ENCODE measurements at regions not wholly inside any gene's neighbourhood (a gene's known extent, or its start where the extent isn't known, plus 50 kb on each side); places are given as distances from the start of the nearest gene placed in this dataset.

DNA sequence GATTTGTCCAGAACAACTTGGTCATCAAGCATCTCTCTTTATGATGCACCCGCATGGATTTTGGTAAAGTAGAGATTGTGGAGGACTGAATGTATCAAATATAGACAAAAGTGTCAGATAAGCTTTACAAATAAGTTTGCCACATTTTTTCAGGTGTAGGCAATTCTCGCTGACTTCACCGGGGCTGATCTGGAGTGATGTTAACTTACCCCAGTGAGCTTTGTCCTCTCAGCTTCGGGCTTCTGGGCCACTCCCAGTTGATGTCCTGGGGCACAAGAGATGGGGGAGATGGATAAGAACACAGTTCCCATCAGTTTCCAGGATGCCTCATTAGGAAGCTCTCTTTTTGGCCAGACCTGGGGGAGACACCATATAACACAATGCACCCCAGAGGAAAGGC lies 117.7 kb downstream of the ETS2 start:
- DNase-seq, result no peak

DNA sequence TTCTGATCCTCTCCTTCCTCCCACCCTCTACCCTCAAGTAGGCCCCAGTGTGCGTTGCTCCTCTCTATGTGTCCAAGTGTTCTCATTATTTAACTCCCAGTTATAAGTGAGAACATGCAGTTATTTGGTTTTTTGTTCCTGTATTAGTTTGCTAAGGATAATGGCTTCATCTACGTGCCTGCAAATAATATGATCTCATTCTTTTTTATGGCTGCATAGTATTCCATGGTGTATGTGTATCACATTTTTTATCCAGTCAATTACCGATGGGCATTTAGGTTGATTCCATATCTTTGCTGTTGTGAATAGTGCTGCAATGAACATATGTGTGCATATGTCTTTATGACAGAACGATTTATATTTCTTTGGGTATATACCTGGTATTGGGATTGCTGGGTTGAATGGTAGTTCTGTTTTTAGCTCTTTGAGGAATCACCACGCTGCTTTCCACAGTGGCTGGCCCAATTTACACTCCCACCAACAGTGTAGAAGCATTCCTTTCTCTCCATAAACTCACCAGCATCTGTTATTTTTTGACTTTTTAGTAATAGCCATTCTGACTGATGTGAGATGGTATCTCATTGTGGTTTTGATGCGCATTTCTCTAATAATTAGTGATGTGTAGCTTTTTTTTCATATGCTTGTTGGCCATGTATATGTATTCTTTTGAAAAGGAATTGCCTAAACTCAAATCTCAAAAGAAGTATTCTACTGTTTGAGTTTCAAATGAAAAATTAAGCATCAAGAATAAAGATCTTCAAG lies 116.9 kb downstream of the ETS2 start:
- no peak for DNase-seq

DNA sequence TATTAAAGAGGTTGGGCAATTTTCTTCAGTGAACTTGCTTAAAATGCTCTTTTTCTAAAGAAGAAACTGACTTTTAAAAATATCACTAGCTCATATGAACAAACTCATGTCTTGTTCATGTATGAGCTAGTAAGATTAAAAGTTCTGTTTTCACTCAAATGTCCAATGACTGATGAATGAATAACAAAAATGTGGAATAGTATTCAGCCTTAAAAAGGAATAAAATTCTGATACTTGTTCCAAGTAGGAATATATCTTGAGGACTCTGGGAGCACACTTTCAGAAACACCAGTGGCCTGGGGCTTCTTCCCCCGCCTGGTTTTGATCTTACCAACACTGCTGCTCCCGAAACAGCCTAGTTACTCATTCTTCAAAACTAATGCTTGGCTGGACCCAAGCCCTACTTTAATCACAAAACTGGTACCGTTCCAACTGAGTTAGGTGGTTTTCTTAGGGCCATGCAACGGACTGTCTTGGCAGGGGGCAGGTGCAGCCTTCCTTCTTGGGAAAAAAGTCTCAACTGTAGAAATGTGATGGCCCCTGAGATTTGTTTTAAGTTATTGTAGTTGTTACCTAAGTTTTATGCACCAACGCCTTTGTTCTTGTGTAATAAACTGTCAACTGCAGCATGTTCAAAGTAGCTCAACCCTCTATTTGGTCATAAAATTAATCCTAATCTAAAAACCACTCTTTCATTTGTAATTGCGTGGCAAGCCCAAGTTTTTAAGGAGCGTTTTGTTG lies 116.0 kb downstream of the ETS2 start:
- no peak for DNase-seq

DNA sequence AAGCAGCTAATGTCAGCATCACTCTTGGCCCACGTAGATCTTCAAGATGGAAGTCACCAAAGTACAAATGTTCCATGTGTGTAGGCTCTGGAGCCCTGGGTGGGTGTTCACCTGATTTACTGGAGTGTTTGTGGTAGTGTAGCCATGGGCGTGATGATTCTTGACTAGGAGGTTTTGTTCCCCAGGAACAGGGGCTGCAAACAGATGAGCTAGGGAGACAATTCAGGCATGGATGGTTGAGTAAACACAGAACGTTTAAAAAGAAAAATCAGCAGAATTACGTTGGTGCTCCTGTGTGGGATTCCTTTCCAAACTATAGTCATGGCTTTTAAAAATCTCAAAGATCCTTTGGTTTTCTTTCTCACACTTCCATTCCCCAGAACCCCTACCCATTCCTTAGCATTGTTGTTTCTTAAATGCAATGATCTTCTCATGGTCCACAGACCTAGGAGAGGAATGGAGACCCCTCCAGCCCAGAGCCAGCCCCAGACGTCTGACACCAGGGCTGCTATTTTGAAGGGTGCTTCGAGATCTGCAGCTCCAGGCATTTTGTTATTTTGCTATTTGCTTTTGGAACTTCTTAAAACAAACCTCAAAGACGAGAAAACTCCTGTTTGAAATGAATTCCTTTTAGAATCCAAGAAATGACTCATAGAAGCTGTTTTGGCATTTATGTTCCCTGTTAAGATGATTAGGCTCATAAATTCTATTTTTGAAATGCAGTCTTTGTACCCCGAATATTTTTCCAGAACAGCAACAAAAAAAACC lies 115.1 kb downstream of the ETS2 start:
- no peak for DNase-seq

DNA sequence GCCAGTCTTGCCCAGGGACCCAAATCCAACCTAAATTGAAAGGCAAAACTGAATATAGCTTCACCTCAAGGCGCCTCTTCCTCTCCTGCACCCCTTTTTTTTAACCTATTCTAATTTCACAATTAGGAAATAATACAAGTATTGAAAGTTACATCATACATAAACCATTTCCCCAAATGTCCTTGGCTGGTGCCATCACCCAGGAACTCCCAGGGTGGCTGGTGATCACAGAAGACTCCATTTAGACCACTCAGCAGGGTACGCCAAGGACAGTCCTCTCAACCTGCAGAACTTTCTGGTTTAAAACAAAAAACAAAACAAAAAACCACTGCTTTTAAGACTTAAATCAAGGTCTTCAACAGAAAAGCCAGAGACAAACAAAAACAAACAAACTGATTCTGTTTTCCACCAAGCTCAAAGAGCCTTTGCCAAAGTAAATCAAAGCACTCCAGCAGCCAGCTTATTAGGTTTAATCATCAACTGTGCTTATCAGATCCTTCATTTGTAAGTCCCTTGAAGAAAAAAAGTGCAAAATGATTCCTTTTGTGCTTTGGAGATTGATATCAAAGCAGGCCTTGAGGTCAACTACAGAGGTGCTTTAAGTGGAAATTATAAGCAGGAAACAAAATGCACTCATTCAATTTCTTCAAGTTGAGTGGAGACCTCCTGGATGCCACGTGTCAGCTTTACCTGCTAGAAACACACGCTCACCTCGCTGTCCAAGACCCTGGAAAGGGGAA lies 113.0 kb downstream of the ETS2 start:
- no peak for DNase-seq

DNA sequence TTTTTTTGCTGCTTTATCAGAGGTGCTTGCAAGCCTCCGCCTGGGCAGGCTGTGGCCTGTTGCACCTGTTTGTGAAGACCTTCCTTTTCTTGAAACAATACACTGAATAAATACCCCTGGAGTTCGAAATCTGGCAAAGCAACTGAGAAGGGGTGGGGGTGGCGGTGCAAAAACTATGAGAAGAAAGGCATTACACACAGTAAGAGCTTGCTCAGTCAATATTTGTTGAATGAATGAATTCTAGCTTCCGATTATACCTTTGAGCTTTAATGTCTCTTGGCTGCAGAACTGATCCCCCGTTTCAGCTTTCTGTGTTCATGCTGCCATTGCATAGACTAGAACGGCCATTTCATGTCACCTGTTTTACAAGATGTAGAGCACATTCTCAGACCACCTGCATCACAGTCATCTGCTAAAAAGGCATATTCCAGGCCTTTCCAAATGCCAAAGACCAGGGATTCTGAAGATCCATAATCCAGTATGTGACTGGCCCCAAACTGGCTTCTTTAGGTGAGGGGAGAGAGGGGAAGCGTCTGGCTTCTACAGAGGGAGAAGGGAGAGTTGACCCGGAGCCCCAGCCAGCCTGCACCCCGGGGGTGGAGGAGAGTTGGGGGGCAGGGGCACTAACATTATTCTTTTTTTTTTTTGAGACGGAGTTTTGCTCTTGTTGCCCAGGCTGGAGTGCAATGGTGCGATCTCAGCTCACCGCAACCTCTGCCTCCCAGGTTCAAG lies 111.5 kb downstream of the ETS2 start:
- DNase-seq, result no peak

DNA sequence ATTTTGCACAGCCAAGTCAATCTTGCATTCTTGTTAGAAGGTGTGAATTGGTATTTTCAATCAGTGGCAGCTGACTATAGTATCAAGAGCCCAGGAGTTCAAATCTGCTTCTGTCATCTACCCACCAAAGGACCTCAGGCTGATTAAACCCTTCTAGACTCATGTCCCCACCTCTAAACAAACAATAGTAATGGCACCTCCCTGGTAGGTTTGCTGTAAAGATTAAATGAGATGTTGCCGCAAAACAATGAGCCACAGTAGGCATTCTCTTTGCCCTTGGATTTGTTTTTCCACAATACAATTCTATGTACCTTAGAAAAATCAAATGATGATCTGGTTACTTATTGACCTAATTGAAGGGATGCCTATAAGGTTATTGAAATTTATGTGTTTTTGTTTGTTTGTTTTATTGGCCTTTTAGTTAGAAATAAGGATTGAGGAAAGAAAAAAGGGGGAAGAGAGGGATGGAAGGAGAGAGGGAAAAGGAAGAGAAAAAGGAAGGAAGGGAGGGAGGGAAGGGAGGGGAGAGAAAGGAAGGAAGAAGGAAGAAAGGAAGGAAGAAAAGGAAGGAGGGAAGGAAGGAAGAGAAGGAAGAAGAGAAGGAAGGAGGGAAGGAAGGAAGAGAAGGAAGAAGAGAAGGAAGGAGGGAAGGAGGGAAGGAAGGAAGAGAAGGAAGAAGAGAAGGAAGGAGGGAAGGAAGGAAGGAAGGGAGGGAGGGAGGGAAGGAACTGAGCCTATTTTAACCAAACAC lies 110.7 kb downstream of the ETS2 start:
- DNase-seq, result no peak

DNA sequence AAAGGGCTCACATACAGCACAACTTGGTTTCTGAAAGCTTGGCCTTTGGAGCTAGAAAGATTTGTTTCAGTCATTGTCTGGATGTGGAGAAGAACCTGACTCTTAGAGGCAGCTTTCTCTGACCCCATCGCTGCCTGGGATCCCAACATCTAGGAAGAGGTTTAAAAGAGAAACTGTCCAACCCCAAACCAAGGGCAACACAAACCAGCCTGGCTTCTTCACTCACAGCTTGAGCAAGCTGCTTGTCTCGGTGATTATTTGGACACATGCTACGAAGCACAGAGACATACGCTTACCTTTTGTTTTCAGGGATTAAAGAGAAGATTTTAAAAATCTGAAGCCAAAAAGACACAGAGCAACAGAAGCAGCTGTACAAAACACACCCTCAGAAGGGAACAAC lies 109.8 kb downstream of the ETS2 start:
- DNase-seq, result no peak

DNA sequence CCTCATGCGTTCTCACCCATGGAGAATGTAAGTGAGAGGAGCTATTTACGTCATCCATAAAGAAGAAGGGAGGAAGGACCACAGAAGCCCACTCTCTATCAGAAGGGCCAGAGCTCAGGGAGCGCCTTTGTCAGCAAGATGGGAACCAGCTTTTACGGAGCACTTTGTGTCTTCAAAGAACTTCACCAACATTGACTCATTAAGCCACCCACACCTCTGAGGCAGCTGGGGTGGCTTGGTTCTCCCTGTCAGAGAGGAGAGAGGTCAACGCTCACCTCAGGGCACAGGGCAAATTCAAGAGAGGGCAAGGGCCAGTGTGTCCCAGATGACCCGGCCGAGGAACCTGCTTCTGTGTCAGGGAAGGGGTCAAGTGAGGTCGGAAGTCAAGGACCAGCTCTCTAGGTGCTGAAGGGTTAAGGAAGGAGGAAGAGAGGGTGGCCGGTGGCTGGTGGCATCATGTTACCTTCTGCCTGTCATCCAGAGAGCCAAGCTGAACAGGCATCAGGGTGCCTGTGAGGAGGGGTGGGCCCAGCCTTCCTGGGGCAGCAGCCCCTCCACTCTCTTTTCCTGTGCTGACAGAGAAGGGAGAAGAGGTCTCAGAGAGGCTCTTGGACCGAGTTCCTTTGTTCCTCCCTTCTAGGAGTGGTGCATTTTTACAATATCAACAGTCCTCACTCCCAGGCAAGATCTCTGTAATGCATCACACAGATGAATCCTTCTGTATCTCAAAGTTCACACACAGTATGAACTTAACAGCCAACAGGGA lies 109.0 kb downstream of the ETS2 start:
- DNase-seq, result no peak

DNA sequence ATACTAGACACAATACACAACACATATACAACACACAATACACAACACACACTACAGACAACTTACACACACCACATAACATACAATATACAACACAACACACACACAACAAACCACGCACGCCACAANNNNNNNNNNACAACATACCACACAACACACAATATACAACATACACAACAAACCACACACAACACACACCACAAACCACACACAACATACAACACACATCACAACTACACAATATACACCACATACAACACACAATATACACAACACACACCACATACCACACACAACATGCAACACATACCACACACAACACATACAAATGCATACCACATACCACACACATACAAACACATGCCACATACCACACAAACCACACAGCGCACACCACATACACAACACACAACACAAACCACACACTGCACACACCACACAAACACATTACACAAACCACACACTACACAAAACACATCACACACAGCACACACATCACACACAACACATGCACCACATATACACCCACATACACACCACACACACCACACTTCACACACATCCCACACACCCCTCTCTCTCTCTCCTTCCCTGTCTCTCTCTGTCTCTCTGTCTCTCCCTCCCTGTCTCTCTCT lies 108.3 kb downstream of the ETS2 start:
- no peak for DNase-seq

DNA sequence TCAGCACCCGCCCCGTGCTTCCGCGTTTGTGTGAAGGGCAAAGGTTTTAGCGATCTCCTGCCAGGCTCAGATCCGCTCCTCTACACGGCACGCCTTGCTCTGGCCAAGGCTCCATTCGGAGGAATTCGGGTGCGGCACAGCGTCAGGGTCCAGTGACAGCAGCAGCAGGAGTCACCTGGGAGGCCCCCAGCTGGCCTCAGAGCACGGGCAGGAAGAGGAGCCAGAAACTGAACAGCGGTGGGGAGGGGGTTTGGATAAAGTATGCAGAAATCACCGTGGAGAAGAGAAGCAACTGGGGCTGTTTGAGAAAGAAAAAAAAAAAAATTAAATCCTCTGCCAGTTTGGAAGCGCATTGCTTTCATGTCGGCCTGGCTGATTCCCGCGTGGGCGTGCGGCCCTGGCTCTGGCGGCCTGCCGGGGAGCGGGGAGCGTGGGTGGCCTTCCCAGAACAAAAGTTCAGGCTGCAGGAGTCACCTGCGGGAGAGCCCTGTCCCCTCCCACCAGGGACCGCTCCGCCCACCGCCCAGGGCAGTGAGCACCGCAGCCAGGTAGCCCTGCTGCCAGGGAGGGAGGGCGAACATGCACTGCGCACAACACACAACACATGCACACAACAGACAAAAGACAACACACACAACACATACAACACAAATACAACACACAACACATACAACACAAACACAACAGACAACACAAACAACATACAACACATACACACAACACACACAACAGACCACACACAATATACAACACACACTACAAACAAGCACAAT lies 107.6 kb downstream of the ETS2 start:
- peak in 1 of 2 experiments; percentile 18 for DNase-seq

DNA sequence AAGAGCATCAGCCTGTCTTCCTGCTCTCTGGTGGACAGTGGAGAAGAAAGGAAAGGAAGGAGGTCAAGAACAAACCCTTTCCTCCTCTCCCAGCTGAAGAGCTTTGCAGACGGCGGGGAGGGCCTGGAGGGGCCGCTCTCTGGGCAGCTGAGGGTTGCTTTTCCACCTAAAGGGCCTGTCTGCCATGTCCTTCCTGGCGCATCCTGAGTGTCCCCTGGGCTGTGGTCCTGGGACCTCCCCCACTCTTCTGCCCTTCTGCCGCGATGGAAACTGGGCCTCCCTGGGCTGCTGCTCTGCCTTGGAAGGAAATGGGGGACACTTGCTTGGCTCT lies 107.0 kb downstream of the ETS2 start:
- DNase-seq, result no peak

DNA sequence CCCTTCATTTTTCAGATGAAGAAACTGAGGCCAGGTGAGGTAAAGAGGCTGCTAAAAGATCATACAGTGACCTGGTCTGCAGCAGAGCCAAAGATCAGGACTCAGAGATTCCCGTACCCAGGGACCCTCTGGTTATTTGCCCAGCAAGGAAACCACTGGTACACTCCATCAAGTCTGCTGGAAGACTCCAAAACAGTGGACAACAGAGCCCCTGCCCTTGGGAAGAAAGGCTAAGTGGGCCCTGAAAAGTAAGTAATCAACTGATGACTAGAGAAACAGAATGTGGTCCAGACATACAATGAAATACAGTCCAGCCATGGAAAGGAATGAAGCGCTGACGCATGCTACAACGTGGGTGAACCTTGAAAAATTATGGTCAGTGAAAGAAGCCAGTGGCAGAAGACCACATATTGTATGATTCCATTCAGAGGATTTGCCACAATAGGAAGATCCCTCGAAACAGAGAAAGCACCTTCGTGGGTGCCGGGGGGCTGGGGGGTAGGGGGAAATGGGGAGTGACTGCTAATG lies 106.4 kb downstream of the ETS2 start:
- DNase-seq, result no peak

DNA sequence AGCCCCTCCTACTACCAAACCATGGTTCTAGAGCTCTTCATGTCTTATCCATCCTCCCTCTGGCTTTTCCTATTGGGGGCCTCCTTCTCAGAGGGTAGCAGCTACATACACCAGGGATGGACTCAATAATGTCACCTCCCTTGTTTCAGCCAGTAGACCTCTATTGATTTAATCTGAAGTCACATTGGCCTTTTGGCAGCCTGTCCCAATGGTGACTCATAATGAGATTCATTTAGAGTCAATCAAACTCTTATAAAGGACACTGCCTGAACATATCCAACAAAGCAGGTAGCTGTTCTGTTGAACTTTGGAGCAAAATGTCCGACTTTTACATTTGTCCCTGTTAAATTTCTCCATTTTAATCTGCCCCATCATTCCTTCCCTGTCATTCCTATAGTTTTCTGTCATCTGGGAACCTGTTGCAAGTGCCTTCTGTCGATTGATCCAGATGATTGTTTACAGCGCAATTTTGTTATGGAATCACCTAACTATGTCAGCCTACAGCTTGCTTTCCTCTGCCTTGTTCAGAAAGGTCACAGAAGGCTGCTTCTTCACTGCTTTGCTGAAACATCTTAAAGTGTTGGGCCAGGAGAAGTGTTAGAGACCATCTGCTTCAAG lies 105.9 kb downstream of the ETS2 start:
- no peak for DNase-seq

DNA sequence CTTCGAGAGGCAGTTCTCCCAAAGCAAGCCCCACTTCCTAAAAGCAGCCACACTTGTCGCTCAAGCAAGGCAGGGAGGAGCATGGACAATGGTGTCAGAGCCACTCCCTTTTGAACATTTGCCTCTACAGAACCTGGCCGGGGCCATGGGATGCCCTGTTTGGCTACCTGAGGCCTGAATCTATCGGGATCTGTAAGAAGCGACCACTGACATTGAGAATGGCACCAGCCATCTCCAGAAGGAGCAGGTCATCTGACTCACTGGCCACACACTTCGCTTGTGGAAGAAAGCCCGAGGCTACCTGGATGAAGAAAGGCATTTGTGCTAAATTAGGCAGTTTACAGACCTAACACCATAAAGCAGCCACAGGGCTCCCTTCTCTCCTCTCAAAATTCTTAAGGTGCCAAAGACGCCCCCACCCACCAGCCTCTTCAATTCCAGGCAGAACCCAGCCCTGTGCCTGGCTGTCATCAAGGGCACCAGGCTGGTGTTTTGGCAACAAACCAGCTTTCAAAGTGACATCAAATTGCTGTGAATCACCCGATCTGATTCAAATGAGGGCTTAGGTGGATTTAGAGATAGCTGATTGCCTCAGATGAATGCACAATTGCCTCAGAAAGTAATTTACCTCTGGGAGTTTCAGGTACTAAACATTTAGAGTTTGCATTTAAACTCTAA lies 104.8 kb downstream of the ETS2 start:
- DNase-seq, result no peak

DNA sequence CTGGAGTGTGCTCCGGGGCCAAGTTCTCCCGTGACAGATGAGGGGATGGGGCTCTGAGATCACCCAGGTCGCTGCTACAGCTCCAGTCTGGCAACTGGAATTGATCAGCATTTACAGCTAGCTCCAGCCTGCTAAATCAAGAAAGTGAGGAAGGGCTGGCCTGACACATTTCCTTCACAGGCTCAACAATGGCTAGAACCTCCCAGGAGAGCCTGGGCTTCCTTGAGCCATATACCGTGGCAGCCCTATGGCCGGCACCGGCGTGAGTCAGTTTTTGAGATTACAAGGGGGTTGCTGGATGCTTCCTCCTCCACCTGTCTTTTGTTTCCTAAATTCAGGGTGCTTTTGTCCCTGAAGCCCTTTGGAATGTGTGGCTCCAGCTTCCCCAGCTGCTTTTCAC lies 104.2 kb downstream of the ETS2 start:
- DNase-seq, result no peak

DNA sequence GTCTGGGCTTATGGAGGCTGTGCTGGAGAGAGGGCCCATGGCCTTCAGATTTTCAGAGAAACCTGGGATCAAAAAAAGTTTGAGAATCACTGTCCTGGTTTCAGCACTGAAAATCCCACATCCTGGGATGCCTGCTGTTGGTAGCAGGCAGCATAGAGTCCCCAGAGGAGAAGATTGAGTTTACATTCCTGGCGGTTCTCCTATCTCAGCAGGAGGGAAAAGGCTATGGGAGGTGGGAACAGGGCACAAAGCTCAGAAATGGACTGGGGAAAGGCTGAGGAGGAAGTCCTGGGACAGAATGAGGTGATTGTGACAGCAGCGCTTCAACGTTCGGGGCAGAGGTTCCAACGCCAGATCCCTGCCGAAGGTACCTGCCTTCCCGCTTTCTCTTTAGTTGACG lies 103.4 kb downstream of the ETS2 start:
- no peak for DNase-seq

DNA sequence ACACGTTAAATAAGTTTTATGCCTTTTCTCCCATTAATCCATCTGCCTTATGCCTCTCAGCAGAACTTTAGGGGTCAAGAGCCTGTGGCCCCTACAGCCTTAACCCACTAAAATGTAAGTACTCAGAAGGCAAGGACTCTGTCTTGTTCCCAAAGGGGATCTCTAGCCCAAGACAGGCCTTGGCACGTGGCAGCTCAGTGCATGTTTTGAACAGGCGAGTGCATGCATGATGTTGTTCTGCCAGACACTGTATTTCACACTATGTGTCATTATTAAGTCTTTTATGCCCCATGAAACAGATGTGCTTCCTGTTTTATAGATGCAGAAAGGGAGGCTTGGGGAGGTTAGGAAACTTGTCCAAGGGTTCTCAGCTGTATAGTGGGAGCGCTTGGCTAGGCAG lies 102.8 kb downstream of the ETS2 start:
- DNase-seq, result no peak

Data from NCI-H524 (cell line).